ENCODE measurements at regions not wholly inside any gene's neighbourhood (a gene's known extent, or its start where the extent isn't known, plus 50 kb on each side); places are given as distances from the start of the nearest gene placed in this dataset.
A peak's percentile ranks its signal among the peaks of the same experiment; 100 is the strongest.
"Not testable (repeated sequence)": the region's sequence is repeated elsewhere in the genome, so short reads cannot be mapped to it uniquely, and the experiment has no call there.

DNA sequence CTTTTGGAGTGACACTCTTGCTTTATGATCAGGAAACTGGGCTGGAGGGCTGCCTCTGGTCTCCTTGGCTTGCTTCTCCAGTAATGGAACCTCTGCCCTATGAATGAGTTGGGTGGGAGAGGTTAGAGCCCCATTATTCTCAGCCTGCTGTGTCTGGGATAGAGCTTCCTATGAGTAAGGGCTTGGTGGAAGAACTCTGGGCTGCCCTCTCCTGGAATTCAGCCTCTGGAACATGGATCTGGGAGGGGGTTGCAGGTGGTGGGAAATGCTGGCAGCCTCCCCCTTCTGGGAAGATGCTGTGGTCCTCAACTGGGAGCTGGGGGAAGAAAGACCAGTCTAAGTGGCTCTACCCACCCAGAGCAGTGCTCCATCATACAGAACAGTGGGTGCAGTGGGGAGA, 81.8 kb upstream of the SYN3 start:
- DNase-seq (ENCODE audit: low spot score) = no peak
- Histone ChIP-seq H3K4me3 (ENCODE audit: low read depth in 1 of 3, low read length in 3 of 3) (no peak overlapping the region), H3K27me3 (ENCODE audit: control insufficient read depth in 4 of 4, insufficient read depth in 4 of 4, low read length in 3 of 4) (no peaks in the 10 kb centered on the region), H3K4me1 (ENCODE audit: control insufficient read depth in 4 of 4, insufficient read depth in 4 of 4, low read length in 3 of 4) (peaks cover 0 to 3% (median 0%) of the 10 kb centered on the region in 4 donors), H3K27ac (ENCODE audit: low read depth in 1 of 2, low read length in 2 of 2) (no peak overlapping the region), H3K9ac (ENCODE audit: low read depth in 1 of 2, low read length in 2 of 2) (no peak overlapping the region), H3K36me3 (ENCODE audit: control insufficient read depth in 4 of 4, insufficient read depth in 3 of 4, low read depth in 1 of 4, low read length in 3 of 4) (no peaks in the 10 kb centered on the region), H3K9me3 (ENCODE audit: control insufficient read depth in 4 of 4, low read length in 3 of 4) (peaks cover 0 to 2% (median 0%) of the 10 kb centered on the region in 4 donors)
- TF ChIP-seq HNF4G (IDR thresholded peaks at IDR 0.05) (no peak), FOXA2 (IDR thresholded peaks at IDR 0.05) (no peak), EGR1 (IDR thresholded peaks at IDR 0.05; ENCODE audit: low read depth in 2 of 2) (no peak), SP1 (IDR thresholded peaks at IDR 0.05) (no peak), GABPA (IDR thresholded peaks at IDR 0.05 in 1 of 2, conservative IDR thresholded peaks at IDR 0.05 in 1 of 2) (no peak), NR2F2 (IDR thresholded peaks at IDR 0.05) (no peak), FOXA1 (IDR thresholded peaks at IDR 0.05) (no peak)
- TF ChIP-seq, protein P1, sequence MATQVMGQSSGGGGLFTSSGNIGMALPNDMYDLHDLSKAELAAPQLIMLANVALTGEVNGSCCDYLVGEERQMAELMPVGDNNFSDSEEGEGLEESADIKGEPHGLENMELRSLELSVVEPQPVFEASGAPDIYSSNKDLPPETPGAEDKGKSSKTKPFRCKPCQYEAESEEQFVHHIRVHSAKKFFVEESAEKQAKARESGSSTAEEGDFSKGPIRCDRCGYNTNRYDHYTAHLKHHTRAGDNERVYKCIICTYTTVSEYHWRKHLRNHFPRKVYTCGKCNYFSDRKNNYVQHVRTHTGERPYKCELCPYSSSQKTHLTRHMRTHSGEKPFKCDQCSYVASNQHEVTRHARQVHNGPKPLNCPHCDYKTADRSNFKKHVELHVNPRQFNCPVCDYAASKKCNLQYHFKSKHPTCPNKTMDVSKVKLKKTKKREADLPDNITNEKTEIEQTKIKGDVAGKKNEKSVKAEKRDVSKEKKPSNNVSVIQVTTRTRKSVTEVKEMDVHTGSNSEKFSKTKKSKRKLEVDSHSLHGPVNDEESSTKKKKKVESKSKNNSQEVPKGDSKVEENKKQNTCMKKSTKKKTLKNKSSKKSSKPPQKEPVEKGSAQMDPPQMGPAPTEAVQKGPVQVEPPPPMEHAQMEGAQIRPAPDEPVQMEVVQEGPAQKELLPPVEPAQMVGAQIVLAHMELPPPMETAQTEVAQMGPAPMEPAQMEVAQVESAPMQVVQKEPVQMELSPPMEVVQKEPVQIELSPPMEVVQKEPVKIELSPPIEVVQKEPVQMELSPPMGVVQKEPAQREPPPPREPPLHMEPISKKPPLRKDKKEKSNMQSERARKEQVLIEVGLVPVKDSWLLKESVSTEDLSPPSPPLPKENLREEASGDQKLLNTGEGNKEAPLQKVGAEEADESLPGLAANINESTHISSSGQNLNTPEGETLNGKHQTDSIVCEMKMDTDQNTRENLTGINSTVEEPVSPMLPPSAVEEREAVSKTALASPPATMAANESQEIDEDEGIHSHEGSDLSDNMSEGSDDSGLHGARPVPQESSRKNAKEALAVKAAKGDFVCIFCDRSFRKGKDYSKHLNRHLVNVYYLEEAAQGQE (IDR thresholded peaks at IDR 0.05) = no peak
- TF ChIP-seq, protein P2, sequence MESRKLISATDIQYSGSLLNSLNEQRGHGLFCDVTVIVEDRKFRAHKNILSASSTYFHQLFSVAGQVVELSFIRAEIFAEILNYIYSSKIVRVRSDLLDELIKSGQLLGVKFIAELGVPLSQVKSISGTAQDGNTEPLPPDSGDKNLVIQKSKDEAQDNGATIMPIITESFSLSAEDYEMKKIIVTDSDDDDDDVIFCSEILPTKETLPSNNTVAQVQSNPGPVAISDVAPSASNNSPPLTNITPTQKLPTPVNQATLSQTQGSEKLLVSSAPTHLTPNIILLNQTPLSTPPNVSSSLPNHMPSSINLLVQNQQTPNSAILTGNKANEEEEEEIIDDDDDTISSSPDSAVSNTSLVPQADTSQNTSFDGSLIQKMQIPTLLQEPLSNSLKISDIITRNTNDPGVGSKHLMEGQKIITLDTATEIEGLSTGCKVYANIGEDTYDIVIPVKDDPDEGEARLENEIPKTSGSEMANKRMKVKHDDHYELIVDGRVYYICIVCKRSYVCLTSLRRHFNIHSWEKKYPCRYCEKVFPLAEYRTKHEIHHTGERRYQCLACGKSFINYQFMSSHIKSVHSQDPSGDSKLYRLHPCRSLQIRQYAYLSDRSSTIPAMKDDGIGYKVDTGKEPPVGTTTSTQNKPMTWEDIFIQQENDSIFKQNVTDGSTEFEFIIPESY (IDR thresholded peaks at IDR 0.05) = no peak

DNA sequence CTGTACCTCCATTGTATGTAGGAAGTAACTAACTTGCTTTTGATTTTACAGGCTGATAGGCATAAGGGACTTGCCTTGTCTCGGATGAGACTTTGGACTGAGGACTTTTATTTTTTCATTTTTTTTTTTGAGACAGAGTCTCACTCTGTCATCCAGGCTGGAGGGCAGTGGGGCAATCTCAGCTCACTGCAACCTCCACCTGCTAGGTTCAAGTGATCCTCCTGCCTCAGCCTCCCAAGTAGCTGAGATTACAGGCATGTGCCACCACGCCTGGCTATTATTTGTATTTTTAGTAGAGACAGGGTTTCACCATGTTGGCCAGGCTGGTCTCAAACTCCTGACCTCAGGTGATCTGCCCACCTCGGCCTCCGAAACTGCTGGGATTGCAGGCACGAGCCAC, 80.2 kb upstream of the SYN3 start:
- not testable (repeated sequence) for H3K9ac ChIP-seq (ENCODE audit: low read depth in 1 of 2, low read length in 2 of 2); H3K27me3 ChIP-seq (ENCODE audit: control insufficient read depth in 4 of 4, insufficient read depth in 4 of 4, low read length in 3 of 4); H3K36me3 ChIP-seq (ENCODE audit: control insufficient read depth in 4 of 4, insufficient read depth in 3 of 4, low read depth in 1 of 4, low read length in 3 of 4); H3K4me3 ChIP-seq (ENCODE audit: low read depth in 1 of 3, low read length in 3 of 3); H3K4me1 ChIP-seq (ENCODE audit: control insufficient read depth in 4 of 4, insufficient read depth in 4 of 4, low read length in 3 of 4); DNase-seq (ENCODE audit: low spot score); H3K27ac ChIP-seq (ENCODE audit: low read depth in 1 of 2, low read length in 2 of 2); H3K9me3 ChIP-seq (ENCODE audit: control insufficient read depth in 4 of 4, low read length in 3 of 4)
- 43% methylated on average over 5 of the region's 5 CpGs for WGBS

DNA sequence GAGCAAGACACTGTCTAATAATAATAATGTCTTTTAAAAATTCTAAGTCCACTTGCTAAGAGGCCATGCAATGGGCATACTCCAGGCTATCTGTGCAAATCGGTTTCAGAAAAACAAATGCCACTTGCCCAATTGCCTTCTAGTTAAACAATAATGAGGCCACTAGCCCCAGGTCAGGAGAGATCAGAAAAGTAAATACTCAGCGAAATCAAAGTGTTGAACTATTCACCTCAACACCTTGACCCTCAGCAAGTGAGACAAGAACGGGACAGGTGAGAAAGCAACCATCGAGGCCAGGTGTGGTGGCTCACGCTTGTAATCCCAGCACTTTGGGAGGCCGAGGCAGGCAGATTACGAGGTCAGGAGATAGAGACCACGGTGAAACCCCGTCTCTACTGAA, 72.3 kb upstream of the SYN3 start:
- no peak overlapping the region for H3K4me3 ChIP-seq (ENCODE audit: low read depth in 1 of 3, low read length in 3 of 3)
- DNase-seq (ENCODE audit: low spot score) = no peak
- no peak overlapping the region for H3K27ac ChIP-seq (ENCODE audit: low read depth in 1 of 2, low read length in 2 of 2)
- WGBS = 33% methylated on average over 9 of the region's 9 CpGs
- H3K4me1 ChIP-seq (ENCODE audit: control insufficient read depth in 4 of 4, insufficient read depth in 4 of 4, low read length in 3 of 4) = peaks cover 0 to 9% (median 5%) of the 10 kb centered on the region in 4 donors
- H3K36me3 ChIP-seq (ENCODE audit: control insufficient read depth in 4 of 4, insufficient read depth in 3 of 4, low read depth in 1 of 4, low read length in 3 of 4) = no peaks in the 10 kb centered on the region
- no peaks in the 10 kb centered on the region for H3K9me3 ChIP-seq (ENCODE audit: control insufficient read depth in 4 of 4, low read length in 3 of 4)
- no peak overlapping the region for H3K9ac ChIP-seq (ENCODE audit: low read depth in 1 of 2, low read length in 2 of 2)
- peaks cover 0 to 4% (median 0%) of the 10 kb centered on the region in 4 donors for H3K27me3 ChIP-seq (ENCODE audit: control insufficient read depth in 4 of 4, insufficient read depth in 4 of 4, low read length in 3 of 4)
- TF ChIP-seq YY1 (IDR thresholded peaks at IDR 0.05) (peak; percentile 67), FOXA2 (IDR thresholded peaks at IDR 0.05) (peak; percentile 83), JUND (IDR thresholded peaks at IDR 0.05) (peak; percentile 56 to 64), TAF1 (conservative IDR thresholded peaks at IDR 0.05) (no peak), RAD21 (IDR thresholded peaks at IDR 0.05) (peak; percentile 24 to 43), SP1 (IDR thresholded peaks at IDR 0.05) (peak; percentile 52), NR2F2 (IDR thresholded peaks at IDR 0.05) (peak; percentile 52)
- TF ChIP-seq, protein P2 (IDR thresholded peaks at IDR 0.05) = peak; percentile 21
- TF ChIP-seq, protein P3, sequence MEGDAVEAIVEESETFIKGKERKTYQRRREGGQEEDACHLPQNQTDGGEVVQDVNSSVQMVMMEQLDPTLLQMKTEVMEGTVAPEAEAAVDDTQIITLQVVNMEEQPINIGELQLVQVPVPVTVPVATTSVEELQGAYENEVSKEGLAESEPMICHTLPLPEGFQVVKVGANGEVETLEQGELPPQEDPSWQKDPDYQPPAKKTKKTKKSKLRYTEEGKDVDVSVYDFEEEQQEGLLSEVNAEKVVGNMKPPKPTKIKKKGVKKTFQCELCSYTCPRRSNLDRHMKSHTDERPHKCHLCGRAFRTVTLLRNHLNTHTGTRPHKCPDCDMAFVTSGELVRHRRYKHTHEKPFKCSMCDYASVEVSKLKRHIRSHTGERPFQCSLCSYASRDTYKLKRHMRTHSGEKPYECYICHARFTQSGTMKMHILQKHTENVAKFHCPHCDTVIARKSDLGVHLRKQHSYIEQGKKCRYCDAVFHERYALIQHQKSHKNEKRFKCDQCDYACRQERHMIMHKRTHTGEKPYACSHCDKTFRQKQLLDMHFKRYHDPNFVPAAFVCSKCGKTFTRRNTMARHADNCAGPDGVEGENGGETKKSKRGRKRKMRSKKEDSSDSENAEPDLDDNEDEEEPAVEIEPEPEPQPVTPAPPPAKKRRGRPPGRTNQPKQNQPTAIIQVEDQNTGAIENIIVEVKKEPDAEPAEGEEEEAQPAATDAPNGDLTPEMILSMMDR (IDR thresholded peaks at IDR 0.05; ENCODE audit: low read depth, low read length, missing input control) = no peak
- TF ChIP-seq, protein P1 (IDR thresholded peaks at IDR 0.05) = peak; percentile 29
- TF ChIP-seq, protein P4, sequence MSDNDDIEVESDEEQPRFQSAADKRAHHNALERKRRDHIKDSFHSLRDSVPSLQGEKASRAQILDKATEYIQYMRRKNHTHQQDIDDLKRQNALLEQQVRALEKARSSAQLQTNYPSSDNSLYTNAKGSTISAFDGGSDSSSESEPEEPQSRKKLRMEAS (IDR thresholded peaks at IDR 0.05) = peak; percentile 7
